ENCODE measurements at regions not wholly inside any gene's neighbourhood (a gene's known extent, or its start where the extent isn't known, plus 50 kb on each side); places are given as distances from the start of the nearest gene placed in this dataset.

DNA sequence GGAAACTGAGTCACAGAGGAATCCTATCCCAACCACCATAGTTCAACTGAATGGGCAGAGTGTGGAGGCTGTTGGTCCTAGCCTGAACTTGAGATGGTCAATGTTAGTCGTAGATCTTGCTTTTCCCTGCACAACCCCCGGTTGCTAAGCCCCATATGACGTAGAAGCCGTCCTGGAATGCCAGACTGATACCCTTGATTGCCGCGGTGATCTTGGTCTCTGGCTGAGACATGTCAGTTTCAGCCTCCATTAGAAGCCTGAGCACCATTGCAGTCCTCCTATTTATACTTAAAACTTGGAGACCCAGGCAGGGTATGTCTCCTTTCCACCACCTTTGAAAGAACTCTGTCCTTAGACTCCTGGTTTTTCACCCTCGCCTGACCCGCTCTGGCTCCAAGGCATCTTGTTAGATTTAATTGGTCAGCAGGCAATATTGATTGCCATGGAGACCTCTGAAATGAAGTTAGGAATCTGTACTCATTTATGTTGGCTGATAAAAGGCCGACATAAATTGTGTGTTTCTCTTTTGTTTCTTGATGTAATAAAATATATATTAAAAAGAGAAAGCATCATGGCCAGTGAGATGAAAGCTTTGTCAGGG is 53.4 kb downstream of the RPLP1 start:
- TF ChIP-seq CTCF (conservative IDR thresholded peaks at IDR 0.05; ENCODE audit: low read length) (no peak), EZH2phosphoT487 (IDR thresholded peaks at IDR 0.05; ENCODE audit: borderline replicate concordance) (no peak)

Measured in Loucy (cell line).